ENCODE measurements at regions not wholly inside any gene's neighbourhood (a gene's known extent, or its start where the extent isn't known, plus 50 kb on each side); places are given as distances from the start of the nearest gene placed in this dataset.

GRCh38 chrX:13487731-13488505, 81.5 kb upstream of the EGFL6 start:
- TF ChIP-seq REST (IDR thresholded peaks at IDR 0.05; ENCODE audit: insufficient read depth in 1 of 2, low read depth in 2 of 2, low read length in 2 of 2) (no peak), SIN3A (IDR thresholded peaks at IDR 0.05; ENCODE audit: borderline replicate concordance, insufficient read depth, low read length) (no peak), POLR2AphosphoS5 (IDR thresholded peaks at IDR 0.05; ENCODE audit: low read depth, low read length) (no peak), TAF1 (IDR thresholded peaks at IDR 0.05; ENCODE audit: borderline replicate concordance, insufficient read depth, low read length) (no peak), FOXP2 (optimal IDR thresholded peaks at IDR 0.05; ENCODE audit: borderline replicate concordance, extremely low read depth, extremely low read length, insufficient read depth) (no peak)
